Activated CD4-positive, alpha-beta T cell treated with anti-CD3 and anti-CD28 coated beads for 4 hours (primary cell): ENCODE measurements at regions not wholly inside any gene's neighbourhood (a gene's known extent, or its start where the extent isn't known, plus 50 kb on each side); places are given as distances from the start of the nearest gene placed in this dataset.

Experiments
- DNase-seq, 2 donors: peaks; one replicate each; pipeline ENCODE4 v3.0.0-alpha.2; 2020

GRCh38 chr9:99595796-99596195 is 225.9 kb upstream of the NR4A3 start:
- DNase-seq, result no peak

GRCh38 chr9:99601571-99602111 is 220.0 kb upstream of the NR4A3 start:
- DNase-seq, result no peak

DNA sequence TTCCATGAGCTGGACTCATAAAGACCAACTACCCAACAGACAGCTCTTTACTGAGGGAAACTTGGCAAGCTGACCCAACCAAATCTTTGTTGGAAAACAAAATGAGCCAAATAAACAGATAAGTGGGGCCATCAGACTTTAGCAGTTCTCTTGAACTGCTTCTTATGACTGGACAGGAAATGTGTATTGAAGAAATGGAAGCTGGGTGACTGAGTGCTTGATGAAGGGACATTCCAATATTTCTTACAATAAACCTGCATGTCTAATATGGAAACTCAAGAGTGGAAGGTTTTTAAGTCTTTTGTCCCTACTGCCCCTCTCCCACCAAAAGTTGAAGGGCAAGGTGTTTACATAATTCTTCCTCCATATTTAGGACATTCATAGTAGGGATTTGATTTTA is 218.8 kb upstream of the NR4A3 start:
- DNase-seq, result no peak

DNA sequence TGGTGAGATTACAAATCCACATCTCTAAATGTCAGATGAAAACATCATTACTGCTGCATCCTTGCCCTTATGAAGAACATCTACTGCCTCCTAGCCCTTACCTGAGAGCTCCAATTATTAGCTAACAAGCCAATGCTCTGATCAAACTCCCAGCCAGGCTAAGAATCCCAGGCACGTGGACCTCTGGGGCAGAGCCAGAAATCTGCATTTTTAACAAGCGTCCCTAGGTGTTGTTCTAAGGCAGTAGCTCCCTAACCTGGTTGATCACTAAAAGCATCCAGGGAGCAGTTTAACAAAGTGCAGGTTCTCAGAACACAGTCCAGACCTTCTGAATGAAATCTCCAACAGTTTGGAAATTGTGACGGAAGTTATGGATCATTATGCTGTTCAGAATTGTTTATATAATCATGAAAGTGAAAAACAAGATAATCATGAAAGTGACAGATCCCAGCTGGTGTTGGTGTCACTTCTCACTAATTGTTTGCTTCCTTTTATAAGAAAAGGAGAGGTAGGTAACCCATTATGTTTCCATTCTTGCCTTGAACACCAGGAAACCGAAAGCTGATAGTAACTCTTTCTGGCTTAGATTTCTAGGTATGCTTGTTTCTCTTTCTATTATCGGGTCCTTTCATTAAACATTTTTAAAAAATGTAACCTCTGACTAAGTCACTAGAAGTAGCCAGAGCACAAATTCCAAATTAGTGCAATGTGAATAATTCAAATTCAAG is 216.5 kb upstream of the NR4A3 start:
- DNase-seq, result no peak

DNA sequence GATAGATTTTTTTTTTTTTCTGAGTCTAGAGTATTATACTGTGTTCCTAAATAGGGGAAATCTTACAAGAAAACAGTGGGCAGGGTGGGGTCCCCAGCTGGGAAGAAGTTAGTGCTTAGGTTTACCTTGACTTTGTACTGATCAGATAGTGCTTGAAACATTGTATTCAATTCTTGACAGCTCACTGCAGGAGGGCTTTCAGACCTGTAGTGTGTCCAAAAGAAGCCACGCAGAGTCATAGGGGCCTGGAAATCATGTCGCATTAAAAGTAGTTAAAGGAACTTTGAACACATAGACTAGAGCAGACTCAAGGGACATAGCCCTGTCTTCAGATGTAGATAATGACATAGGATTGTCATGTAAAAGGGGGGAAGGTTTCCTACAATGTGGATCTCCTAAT is 215.4 kb upstream of the NR4A3 start:
- no peak for DNase-seq

DNA sequence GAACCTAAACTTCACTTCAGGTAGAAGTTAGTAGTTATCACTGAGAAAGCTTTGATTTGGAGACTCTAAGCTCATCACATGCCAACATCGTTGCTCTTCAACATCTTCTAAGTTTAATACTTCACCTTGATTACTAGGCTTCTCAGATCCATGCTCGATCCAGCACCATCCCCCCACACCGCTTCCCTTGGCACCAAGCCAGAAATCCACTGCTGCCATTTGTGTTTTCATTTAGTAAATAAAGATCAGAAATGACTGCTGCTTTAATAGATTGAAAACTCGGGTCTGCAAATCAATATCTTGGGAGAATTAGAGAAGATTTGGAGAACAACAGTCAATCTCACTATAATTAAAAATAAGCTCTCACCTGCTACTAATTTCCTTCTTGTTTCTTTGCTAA is 214.7 kb upstream of the NR4A3 start:
- DNase-seq, result no peak

DNA sequence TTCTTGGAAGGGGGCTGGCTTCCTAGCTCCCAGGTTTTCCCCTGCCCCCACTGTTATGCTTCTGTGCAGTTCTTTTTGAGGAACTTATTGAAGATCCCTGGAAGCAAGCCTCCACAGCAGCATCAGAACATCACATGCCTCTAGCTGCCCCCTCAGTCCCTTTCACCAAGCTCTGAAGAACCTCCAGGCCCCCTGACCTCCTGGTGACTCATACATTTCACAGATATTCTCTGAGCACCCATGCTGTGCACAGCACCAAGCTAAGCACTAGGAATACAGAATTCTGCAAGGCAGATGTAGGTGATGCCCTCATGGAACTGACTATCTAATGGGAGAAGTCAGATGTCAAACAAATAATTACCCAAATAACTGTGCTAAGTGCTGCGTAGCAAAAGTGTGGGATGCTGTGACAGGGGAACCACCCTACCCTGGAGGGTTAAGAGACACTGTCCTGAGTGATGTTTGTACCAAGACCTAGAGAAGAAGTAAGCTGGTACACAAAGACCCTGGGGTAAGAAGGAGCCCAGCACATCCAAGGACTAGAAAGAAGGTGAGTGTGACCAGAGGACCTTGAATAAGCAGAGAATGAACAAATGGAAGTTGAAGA is 213.7 kb upstream of the NR4A3 start:
- no peak for DNase-seq

DNA sequence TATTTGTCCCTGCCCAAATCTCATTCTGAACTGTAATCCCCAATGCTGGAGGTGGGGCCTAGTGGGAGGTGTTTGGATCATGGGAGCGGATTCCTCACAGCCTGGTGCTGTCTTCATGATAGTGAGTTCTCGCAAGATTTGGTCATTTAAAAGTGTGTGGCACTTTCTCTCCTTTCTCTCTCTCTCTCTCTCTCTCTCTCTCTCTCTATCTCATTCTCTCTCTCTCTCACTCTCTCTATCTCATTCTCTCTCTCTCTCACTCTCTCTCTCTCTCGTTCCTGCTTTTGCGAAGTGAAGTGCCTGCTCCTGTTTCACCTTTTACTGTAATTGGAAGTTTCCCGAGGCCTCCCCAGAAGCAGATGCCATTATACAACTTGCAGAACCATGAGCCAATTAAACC is 207.3 kb upstream of the NR4A3 start:
- no peak for DNase-seq

DNA sequence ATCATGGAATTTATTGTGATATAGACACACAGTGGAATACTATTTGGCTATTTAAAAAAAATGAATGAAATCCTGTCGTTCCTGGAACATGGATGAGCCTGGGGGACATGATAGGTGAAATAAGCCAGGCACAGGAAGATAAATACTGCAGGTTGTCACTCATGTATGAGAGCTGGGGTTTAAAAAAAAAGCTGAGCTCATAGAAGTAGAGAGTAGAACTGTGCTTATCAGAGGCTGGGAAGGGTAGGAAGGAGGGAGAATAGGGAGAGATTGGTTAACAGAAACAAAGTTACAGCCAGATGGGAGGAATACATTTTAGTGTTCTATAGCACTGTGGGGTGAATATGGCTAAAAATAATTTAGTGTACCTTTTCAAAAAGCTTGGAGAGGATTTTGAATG is 200.6 kb upstream of the NR4A3 start:
- no peak for DNase-seq

DNA sequence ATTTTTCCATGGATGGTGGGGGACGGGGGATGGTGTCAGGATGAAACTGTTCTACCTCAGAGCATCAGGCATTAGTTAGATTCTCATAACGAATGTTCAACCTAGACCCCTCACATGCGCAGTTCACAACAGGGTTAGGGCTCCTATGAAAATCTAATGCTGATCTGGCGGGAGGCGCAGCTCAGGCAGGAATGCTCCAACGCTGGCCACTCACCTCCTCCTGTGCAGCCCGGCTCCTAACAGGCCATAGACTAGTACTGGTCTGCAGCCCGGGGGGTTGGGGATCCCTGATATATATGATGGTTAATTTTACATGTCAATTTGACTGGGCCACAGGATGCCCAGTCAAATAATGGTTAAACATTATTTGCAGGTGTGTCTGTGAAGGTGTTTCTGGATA is 199.0 kb upstream of the NR4A3 start:
- DNase-seq, result no peak

DNA sequence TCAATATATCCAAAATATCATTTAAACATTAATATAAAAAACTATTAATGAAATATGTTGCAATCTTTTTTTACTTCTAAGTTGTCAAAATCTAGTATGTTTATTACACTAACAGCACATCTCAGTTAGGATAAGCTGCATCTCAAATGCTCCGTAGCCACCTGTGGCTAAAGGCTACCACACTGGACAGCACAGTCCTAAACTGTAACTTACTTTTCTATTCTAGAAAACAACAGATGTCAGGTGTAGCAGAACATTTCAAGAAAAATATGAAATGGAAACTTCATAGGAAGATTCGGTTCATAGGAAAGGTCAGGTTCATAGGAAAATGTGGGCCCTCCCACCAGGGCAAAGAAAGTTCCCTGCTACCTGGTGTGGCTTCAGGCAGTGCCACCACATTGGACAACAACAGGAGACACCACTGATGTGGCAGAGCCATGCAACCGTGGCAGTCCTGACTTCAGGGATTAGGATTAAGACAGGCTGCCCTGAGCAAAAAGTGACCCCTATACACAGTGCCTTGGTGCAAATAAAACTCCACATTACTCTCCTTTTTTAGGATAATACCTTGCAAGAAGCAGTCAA is 197.8 kb upstream of the NR4A3 start:
- DNase-seq, result no peak

DNA sequence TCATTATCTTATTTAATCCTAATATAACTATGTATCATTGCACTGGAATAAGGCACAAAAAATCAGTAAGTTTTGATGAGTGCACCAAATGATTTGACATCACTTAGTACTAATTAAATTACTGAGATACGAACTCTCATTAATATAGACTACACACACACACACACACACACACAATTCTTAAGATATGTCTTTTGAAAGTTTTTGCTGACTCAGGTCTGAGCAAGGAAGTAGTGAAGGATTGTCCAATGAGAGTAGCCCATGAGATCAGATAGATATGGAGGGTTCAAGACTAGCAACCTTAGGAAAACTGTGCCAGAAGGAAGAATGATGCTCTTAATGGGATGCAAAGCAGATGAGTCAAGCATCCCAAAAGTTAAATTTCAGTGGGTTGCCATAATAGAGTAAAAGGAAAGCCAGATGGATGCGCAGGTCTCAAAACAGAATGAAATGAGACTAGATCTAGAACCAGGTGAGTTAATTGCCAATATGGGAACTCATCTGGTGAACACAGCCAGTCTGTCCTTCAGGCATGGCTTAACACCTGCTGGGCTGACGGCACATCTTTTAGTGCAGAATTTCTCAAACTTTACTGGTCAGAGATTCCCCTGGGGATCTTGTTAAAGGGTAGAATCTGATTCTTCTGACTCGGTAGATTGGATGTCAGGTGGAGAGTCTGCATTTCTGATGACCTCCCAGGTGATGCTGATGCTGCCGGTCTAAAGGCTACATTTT is 197.0 kb upstream of the NR4A3 start:
- DNase-seq, result no peak

- DNase-seq, result no peak
Observed at GRCh38 chr9:99626426-99626825, 195.3 kb upstream of the NR4A3 start.

DNA sequence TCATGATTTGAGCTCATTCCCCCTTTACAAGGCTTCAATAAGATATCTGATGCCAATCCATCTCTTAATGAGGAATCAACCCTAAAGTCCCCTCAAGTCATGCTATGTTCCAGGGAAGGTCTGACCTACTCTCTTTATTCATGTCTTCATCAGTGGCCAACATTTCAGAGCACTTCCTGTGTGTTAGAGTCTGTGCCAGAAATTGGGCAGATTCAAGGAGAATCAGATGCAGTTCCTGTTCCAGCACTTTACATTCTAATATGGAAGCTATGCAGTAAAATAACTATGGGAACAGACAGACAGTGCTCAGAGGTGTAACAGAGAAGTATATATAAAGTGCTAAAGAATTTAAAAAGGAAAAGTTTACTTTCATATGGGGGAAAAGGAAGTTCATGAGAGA is 193.4 kb upstream of the NR4A3 start:
- DNase-seq, result no peak

- DNase-seq, result no peak
Observed at GRCh38 chr9:99628849-99629620, 192.7 kb upstream of the NR4A3 start.

DNA sequence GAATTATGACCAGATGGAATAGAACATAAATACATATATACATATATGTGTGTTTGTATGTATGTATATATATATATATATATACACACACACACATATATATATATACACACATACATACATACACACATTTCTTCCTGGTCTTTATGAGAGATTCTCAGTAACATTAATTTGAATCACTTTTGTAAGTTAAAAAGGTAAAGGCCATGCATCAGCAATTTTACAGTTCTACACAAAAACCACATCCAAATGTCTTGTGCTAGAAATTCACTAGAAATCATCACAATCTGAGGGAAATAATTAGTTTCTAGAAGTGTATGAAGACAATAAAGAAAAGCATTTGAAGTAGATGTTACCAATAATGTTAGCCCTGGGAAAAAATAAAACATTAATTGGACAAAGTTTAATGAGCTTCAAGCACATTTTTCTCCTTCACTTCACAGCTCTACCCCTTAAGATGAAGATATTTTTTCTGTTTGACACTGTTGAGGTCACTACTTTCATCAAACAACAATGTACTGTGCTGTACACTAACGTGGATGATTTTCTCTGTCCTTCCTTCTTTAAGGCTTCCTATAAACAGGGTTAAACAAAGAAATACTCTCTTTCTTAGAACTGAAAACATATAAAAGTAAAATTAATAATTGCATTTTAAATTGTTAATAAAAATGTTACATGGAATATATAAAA is 189.2 kb upstream of the NR4A3 start:
- no peak for DNase-seq

DNA sequence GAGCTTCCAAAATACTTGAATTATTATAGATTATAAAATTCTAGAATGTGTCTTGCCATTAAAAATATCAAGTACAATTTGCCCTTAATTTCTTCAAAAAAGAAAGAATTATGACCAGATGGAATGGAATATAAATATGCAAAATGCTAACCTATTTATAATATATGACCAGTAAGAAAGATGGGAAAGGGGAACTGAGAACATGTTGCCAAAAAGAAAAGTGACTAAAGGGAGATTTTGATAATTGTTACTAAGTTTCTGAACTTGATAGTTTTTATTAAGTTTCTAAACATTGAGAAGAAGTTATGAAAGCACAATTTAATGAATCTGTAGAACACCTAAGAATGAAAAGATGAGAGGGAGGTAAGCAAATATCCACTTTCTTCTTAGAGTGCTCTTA is 188.4 kb upstream of the NR4A3 start:
- no peak for DNase-seq

DNA sequence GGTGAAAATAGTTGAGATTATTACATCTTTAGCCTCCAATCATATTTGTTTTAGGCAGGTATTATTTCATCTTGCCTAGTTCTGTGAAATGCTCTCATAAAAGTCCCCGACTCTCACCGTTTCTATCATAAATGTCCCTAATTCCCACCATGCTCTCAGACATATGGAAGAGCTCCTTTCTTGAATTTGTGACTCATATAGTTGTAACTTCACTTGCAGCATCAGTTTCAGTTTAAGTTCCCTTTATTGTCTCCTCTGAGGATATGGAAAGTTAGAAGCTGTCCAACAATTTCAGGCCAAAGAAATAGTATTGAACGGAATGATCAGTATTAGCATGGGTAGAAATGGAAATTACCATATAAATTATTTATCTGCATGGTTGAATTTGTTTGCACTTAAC is 187.5 kb upstream of the NR4A3 start:
- no peak for DNase-seq

DNA sequence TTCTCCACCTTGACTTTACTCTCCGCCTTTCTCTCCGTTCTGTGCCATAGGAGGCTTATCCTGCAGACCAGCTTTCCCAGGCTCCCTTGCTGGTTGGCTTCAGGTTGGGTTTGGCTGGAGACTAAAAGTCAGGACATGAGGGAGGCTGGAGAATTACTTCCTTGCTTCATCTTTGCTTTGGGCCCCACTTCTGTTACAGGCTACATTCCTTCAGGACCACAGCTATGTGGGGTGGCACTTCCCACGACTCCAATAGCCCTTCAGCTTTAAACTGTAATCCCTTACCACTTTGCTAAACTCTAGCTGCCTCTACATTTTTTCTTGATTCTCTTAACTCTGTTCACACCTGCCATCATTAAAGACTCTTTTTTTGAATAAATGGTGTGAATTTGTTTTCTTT is 186.7 kb upstream of the NR4A3 start:
- DNase-seq, result no peak

- no peak for DNase-seq
Observed at GRCh38 chr9:99637641-99638040, 184.0 kb upstream of the NR4A3 start.

- no peak for DNase-seq
Observed at GRCh38 chr9:99638971-99639370, 182.7 kb upstream of the NR4A3 start.

GRCh38 chr9:99647604-99648003 is 174.1 kb upstream of the NR4A3 start:
- no peak for DNase-seq
